Lower leg skin (tissue), 3 donors: ENCODE measurements at regions not wholly inside any gene's neighbourhood (a gene's known extent, or its start where the extent isn't known, plus 50 kb on each side); places are given as distances from the start of the nearest gene placed in this dataset.

Experiments
- CTCF ChIP-seq, 3 donors: fragments of 450-650 bp; IDR thresholded peaks; one replicate each; pipeline ENCODE4 v1.5.1; 2016; ENCODE audit warnings: antibody characterized with exemption in 3 of 3, mild to moderate bottlenecking in 3 of 3, moderate library complexity in 2 of 3
- POLR2A ChIP-seq, 2 donors: fragments of 450-650 bp; IDR thresholded peaks; one replicate each; pipeline ENCODE4 v1.6.1; 2016 to 2017; ENCODE audit warnings: antibody characterized with exemption in 2 of 2, mild to moderate bottlenecking in 1 of 2, moderate library complexity in 1 of 2

- TF ChIP-seq CTCF (IDR thresholded peaks at IDR 0.05): no peak
- TF ChIP-seq POLR2A (IDR thresholded peaks at IDR 0.05): no peak
These were observed 521.2 kb downstream of the RMST start for GRCh38 chr12:97983796-97984195.
